ENCODE measurements at regions not wholly inside any gene's neighbourhood (a gene's known extent, or its start where the extent isn't known, plus 50 kb on each side); places are given as distances from the start of the nearest gene placed in this dataset.

DNA sequence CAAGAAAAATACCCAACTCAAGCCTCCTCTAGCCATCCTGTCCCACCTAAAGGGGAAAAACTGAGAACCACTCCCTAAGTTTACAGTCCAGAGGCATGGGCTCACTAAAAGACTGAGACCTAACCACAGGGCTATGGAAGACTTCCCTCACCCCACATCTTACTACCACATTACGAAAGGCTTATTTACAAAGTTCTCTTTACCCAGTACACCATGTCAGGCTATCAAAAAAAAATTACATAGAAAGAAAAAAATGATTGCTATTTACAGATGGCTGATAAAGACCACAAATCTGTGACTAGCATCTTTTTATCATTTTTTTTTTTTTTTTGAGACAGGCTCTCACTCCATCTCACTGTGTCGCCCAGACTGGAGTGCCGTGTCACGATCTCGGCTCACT, 69.7 kb upstream of the TNPO1 start (continued):
- TF ChIP-seq, protein P1, sequence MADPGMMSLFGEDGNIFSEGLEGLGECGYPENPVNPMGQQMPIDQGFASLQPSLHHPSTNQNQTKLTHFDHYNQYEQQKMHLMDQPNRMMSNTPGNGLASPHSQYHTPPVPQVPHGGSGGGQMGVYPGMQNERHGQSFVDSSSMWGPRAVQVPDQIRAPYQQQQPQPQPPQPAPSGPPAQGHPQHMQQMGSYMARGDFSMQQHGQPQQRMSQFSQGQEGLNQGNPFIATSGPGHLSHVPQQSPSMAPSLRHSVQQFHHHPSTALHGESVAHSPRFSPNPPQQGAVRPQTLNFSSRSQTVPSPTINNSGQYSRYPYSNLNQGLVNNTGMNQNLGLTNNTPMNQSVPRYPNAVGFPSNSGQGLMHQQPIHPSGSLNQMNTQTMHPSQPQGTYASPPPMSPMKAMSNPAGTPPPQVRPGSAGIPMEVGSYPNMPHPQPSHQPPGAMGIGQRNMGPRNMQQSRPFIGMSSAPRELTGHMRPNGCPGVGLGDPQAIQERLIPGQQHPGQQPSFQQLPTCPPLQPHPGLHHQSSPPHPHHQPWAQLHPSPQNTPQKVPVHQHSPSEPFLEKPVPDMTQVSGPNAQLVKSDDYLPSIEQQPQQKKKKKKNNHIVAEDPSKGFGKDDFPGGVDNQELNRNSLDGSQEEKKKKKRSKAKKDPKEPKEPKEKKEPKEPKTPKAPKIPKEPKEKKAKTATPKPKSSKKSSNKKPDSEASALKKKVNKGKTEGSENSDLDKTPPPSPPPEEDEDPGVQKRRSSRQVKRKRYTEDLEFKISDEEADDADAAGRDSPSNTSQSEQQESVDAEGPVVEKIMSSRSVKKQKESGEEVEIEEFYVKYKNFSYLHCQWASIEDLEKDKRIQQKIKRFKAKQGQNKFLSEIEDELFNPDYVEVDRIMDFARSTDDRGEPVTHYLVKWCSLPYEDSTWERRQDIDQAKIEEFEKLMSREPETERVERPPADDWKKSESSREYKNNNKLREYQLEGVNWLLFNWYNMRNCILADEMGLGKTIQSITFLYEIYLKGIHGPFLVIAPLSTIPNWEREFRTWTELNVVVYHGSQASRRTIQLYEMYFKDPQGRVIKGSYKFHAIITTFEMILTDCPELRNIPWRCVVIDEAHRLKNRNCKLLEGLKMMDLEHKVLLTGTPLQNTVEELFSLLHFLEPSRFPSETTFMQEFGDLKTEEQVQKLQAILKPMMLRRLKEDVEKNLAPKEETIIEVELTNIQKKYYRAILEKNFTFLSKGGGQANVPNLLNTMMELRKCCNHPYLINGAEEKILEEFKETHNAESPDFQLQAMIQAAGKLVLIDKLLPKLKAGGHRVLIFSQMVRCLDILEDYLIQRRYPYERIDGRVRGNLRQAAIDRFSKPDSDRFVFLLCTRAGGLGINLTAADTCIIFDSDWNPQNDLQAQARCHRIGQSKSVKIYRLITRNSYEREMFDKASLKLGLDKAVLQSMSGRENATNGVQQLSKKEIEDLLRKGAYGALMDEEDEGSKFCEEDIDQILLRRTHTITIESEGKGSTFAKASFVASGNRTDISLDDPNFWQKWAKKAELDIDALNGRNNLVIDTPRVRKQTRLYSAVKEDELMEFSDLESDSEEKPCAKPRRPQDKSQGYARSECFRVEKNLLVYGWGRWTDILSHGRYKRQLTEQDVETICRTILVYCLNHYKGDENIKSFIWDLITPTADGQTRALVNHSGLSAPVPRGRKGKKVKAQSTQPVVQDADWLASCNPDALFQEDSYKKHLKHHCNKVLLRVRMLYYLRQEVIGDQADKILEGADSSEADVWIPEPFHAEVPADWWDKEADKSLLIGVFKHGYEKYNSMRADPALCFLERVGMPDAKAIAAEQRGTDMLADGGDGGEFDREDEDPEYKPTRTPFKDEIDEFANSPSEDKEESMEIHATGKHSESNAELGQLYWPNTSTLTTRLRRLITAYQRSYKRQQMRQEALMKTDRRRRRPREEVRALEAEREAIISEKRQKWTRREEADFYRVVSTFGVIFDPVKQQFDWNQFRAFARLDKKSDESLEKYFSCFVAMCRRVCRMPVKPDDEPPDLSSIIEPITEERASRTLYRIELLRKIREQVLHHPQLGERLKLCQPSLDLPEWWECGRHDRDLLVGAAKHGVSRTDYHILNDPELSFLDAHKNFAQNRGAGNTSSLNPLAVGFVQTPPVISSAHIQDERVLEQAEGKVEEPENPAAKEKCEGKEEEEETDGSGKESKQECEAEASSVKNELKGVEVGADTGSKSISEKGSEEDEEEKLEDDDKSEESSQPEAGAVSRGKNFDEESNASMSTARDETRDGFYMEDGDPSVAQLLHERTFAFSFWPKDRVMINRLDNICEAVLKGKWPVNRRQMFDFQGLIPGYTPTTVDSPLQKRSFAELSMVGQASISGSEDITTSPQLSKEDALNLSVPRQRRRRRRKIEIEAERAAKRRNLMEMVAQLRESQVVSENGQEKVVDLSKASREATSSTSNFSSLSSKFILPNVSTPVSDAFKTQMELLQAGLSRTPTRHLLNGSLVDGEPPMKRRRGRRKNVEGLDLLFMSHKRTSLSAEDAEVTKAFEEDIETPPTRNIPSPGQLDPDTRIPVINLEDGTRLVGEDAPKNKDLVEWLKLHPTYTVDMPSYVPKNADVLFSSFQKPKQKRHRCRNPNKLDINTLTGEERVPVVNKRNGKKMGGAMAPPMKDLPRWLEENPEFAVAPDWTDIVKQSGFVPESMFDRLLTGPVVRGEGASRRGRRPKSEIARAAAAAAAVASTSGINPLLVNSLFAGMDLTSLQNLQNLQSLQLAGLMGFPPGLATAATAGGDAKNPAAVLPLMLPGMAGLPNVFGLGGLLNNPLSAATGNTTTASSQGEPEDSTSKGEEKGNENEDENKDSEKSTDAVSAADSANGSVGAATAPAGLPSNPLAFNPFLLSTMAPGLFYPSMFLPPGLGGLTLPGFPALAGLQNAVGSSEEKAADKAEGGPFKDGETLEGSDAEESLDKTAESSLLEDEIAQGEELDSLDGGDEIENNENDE (IDR thresholded peaks at IDR 0.05; ENCODE audit: low read depth, low read length) = no peak
- TF ChIP-seq BRD9 (IDR thresholded peaks at IDR 0.05; ENCODE audit: low read depth, partially characterized antibody) (no peak), STAT5A (IDR thresholded peaks at IDR 0.05; ENCODE audit: borderline replicate concordance, low read length) (no peak), EZH2 (IDR thresholded peaks at IDR 0.05; ENCODE audit: borderline replicate concordance, low read depth, low read length) (no peak), MEIS2 (IDR thresholded peaks at IDR 0.05; ENCODE audit: partially characterized antibody) (no peak)
